HEK293 (cell line): ENCODE measurements at regions not wholly inside any gene's neighbourhood (a gene's known extent, or its start where the extent isn't known, plus 50 kb on each side); places are given as distances from the start of the nearest gene placed in this dataset.

ENCODE experiments used
- CTCF ChIA-PET: fragments of 350-600 bp; formaldehyde crosslinking; extraction: SDS; loops from one replicate; lab custom pipeline; 2021; ENCODE audit warnings: antibody characterized with exemption; lab: Yijun Ruan, JAX
- POLR2A ChIA-PET: fragments of 300-600 bp; formaldehyde crosslinking; extraction: SDS; loops from one replicate; lab custom pipeline; 2020; ENCODE audit warnings: antibody characterized with exemption, inconsistent platforms; lab: Yijun Ruan, JAX
- H3K27ac ChIP-seq: fragments of 200-500 bp; sonication (Bioruptor generic); 2 replicates; pipeline ENCODE4 v1.5.1; 2014; ENCODE audit warnings: low read depth, low read length, control low read depth, inconsistent platforms; ENCODE audit errors: extremely low read depth
- H3K36me3 ChIP-seq, 2 experiments: fragments of 200-500 bp in 1 of 2; sonication (Bioruptor generic) in 1 of 2; 1 replicate in 1 of 2; 2 replicates in 1 of 2; pipeline ENCODE4 v1.5.1; 2014 to 2017; ENCODE audit warnings: inconsistent platforms in 2 of 2, low read length in 2 of 2; ENCODE audit not compliant: control insufficient read depth in 2 of 2, insufficient read depth in 1 of 2
- H3K4me1 ChIP-seq: fragments of 200-500 bp; sonication (Bioruptor generic); 2 replicates; pipeline ENCODE4 v1.5.1; 2014; ENCODE audit warnings: mild to moderate bottlenecking, low read length, inconsistent platforms; ENCODE audit not compliant: control insufficient read depth, insufficient read depth
- H3K4me3 ChIP-seq: 2 replicates; pipeline ENCODE4 v1.5.1; 2011; ENCODE audit warnings: low read depth, mild to moderate bottlenecking, control low read depth, low read length, moderate library complexity
- H3K9me3 ChIP-seq: fragments of 200-500 bp; sonication (Bioruptor generic); 2 replicates; pipeline ENCODE4 v1.5.1; 2014; ENCODE audit warnings: low read depth, low read length, inconsistent platforms; ENCODE audit not compliant: control insufficient read depth, insufficient read depth
- KLF7 ChIP-seq: fragments of 450-650 bp; formaldehyde crosslinking; IDR thresholded peaks from 2 replicates; pipeline ENCODE4 v1.5.1; 2016; ENCODE audit warnings: missing biosample characterization, missing genetic modification characterization, borderline replicate concordance
- ZBTB21 ChIP-seq: fragments of 450-650 bp; formaldehyde crosslinking; IDR thresholded peaks from 2 replicates; pipeline ENCODE4 v1.5.1; 2017; ENCODE audit warnings: missing biosample characterization, missing genetic modification characterization
- ZFP37 ChIP-seq: fragments of 450-650 bp; formaldehyde crosslinking; IDR thresholded peaks from 2 replicates; pipeline ENCODE4 v1.5.1; 2016; ENCODE audit warnings: missing biosample characterization, missing genetic modification characterization
- ZIC2 ChIP-seq: fragments of 450-650 bp; formaldehyde crosslinking; IDR thresholded peaks from 2 replicates; pipeline ENCODE4 v1.5.1; 2016; ENCODE audit warnings: missing biosample characterization, missing genetic modification characterization
- ZNF112 ChIP-seq: fragments of 450-650 bp; formaldehyde crosslinking; IDR thresholded peaks from 2 replicates; pipeline ENCODE4 v1.5.0; 2017; ENCODE audit warnings: missing biosample characterization, missing genetic modification characterization
- ZNF19 ChIP-seq: fragments of 450-650 bp; formaldehyde crosslinking; IDR thresholded peaks from 2 replicates; pipeline ENCODE4; 2016; ENCODE audit warnings: missing biosample characterization, missing genetic modification characterization, low read depth
- ZNF292 ChIP-seq: fragments of 450-650 bp; formaldehyde crosslinking; IDR thresholded peaks from 2 replicates; pipeline ENCODE4 v1.5.1; 2016; ENCODE audit warnings: low read depth, missing biosample characterization, missing genetic modification characterization, borderline replicate concordance
- ZNF311 ChIP-seq: fragments of 450-650 bp; formaldehyde crosslinking; IDR thresholded peaks from 2 replicates; pipeline ENCODE4 v1.5.1; 2017; ENCODE audit warnings: missing biosample characterization, missing genetic modification characterization, borderline replicate concordance
- ZNF366 ChIP-seq: fragments of 450-650 bp; formaldehyde crosslinking; conservative IDR thresholded peaks from 2 replicates; pipeline ENCODE4 v1.5.1; 2016; ENCODE audit warnings: missing biosample characterization, missing genetic modification characterization
- ZNF423 ChIP-seq: fragments of 450-650 bp; formaldehyde crosslinking; IDR thresholded peaks from 2 replicates; pipeline ENCODE4 v1.5.1; 2016; ENCODE audit warnings: missing biosample characterization, missing genetic modification characterization
- ZNF664 ChIP-seq: fragments of 450-650 bp; formaldehyde crosslinking; IDR thresholded peaks from 2 replicates; pipeline ENCODE4 v1.5.1; 2016; ENCODE audit warnings: missing biosample characterization, missing genetic modification characterization
- ZNF747 ChIP-seq: fragments of 450-650 bp; formaldehyde crosslinking; IDR thresholded peaks from 2 replicates; pipeline ENCODE4 v1.5.1; 2016; ENCODE audit warnings: missing biosample characterization, missing genetic modification characterization
- ZNF777 ChIP-seq: fragments of 450-650 bp; formaldehyde crosslinking; IDR thresholded peaks from 2 replicates; pipeline ENCODE4 v1.5.1; 2017; ENCODE audit warnings: missing biosample characterization, missing genetic modification characterization, borderline replicate concordance
- ZNF830 ChIP-seq: fragments of 450-650 bp; IDR thresholded peaks from 2 replicates; pipeline ENCODE4 v1.5.0; 2018; ENCODE audit warnings: missing biosample characterization, missing genetic modification characterization, low read depth, mild to moderate bottlenecking, moderate library complexity
- TF ChIP-seq, protein P1 (sequence below): fragments of 450-650 bp; formaldehyde crosslinking; IDR thresholded peaks from 2 replicates; pipeline ENCODE4 v1.5.1; 2016; ENCODE audit warnings: missing biosample characterization, missing genetic modification characterization
- TF ChIP-seq, protein P2 (sequence below): fragments of 450-650 bp; formaldehyde crosslinking; IDR thresholded peaks from 2 replicates; pipeline ENCODE4 v1.5.1; 2016; ENCODE audit warnings: missing biosample characterization, missing genetic modification characterization
- TF ChIP-seq, protein P3 (sequence below): sonication (generic); formaldehyde crosslinking; IDR thresholded peaks from 2 replicates; pipeline ENCODE4 v1.8.1; 2022; ENCODE audit warnings: mild to moderate bottlenecking, moderate library complexity, missing genetic modification reagents
- TF ChIP-seq, protein P4 (sequence below): fragments of 450-650 bp; formaldehyde crosslinking; IDR thresholded peaks from 2 replicates; pipeline ENCODE4 v1.5.1; 2016; ENCODE audit warnings: missing biosample characterization, missing genetic modification characterization

DNA sequence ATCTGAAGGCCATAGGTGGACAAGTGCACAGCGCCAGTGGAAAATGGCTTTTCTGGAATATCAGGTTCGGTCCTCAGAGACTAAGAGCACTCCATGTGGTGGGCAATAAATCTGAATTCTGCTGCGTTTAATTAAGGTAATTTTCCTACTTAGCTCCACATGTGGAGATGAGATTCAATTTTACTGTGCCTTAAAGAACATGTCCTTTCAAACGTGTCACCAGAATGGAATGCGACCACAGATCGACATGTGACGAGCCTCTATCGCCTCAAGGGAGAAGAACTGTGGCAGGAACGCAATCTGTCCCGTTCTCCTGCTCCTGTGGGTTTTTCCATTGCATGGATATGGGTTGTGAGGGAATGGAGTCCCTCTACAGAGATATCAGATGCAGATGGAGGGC, 205.3 kb upstream of the ZNF32 start (continued):
- TF ChIP-seq, protein P1, sequence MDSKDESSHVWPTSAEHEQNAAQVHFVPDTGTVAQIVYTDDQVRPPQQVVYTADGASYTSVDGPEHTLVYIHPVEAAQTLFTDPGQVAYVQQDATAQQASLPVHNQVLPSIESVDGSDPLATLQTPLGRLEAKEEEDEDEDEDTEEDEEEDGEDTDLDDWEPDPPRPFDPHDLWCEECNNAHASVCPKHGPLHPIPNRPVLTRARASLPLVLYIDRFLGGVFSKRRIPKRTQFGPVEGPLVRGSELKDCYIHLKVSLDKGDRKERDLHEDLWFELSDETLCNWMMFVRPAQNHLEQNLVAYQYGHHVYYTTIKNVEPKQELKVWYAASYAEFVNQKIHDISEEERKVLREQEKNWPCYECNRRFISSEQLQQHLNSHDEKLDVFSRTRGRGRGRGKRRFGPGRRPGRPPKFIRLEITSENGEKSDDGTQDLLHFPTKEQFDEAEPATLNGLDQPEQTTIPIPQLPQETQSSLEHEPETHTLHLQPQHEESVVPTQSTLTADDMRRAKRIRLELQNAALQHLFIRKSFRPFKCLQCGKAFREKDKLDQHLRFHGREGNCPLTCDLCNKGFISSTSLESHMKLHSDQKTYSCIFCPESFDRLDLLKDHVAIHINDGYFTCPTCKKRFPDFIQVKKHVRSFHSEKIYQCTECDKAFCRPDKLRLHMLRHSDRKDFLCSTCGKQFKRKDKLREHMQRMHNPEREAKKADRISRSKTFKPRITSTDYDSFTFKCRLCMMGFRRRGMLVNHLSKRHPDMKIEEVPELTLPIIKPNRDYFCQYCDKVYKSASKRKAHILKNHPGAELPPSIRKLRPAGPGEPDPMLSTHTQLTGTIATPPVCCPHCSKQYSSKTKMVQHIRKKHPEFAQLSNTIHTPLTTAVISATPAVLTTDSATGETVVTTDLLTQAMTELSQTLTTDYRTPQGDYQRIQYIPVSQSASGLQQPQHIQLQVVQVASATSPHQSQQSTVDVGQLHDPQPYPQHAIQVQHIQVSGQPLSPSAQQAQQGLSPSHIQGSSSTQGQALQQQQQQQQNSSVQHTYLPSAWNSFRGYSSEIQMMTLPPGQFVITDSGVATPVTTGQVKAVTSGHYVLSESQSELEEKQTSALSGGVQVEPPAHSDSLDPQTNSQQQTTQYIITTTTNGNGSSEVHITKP = peak; percentile 50; the same call in 1 of the 2 replicates
- TF ChIP-seq, all 188 proteins: peak for 24

DNA sequence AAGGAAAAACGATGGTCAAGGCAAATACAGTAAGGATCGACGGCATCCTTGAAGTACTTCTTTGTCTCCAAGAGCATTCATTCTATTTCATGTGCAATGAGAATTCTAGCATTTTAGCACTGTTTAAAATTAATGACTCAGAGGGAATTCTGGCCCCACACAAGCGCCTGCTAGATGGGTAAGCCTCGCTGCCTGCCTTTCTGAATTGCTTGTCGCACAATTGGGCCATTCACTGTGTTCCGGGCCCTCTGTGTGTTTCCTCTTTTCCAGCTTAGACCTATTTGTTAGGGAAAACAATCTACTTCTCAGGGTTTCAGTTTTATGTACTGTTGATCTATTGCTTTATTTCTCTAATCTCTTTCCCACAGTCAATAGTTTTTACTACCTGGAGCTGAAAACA, 204.7 kb upstream of the ZNF32 start:
- Histone ChIP-seq H3K9me3 (no peaks in the 10 kb centered on the region), H3K4me3 (no peak overlapping the region), H3K27ac (no peak overlapping the region; the same call in 1 of the 2 replicates), H3K4me1 (peaks cover 7% of the 10 kb centered on the region; the same call in 1 of the 2 replicates), H3K36me3 (no peaks in the 10 kb centered on the region)
- ChIA-PET POLR2A (no interaction called here), CTCF (no interaction called here)
- TF ChIP-seq ZNF366 (no peak), ZNF777 (tag by site-specific recombination) (no peak), ZNF112 (no peak), ZNF292 (no peak), ZNF664 (tag by site-specific recombination) (no peak), ZNF830 (tag by site-specific recombination) (no peak), ZFP37 (tag by site-specific recombination) (no peak), ZNF747 (no peak), ZBTB21 (tag by site-specific recombination) (no peak), ZNF311 (tag by site-specific recombination) (no peak)
- TF ChIP-seq, protein P2, sequence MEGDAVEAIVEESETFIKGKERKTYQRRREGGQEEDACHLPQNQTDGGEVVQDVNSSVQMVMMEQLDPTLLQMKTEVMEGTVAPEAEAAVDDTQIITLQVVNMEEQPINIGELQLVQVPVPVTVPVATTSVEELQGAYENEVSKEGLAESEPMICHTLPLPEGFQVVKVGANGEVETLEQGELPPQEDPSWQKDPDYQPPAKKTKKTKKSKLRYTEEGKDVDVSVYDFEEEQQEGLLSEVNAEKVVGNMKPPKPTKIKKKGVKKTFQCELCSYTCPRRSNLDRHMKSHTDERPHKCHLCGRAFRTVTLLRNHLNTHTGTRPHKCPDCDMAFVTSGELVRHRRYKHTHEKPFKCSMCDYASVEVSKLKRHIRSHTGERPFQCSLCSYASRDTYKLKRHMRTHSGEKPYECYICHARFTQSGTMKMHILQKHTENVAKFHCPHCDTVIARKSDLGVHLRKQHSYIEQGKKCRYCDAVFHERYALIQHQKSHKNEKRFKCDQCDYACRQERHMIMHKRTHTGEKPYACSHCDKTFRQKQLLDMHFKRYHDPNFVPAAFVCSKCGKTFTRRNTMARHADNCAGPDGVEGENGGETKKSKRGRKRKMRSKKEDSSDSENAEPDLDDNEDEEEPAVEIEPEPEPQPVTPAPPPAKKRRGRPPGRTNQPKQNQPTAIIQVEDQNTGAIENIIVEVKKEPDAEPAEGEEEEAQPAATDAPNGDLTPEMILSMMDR (tag by site-specific recombination) = no peak

DNA sequence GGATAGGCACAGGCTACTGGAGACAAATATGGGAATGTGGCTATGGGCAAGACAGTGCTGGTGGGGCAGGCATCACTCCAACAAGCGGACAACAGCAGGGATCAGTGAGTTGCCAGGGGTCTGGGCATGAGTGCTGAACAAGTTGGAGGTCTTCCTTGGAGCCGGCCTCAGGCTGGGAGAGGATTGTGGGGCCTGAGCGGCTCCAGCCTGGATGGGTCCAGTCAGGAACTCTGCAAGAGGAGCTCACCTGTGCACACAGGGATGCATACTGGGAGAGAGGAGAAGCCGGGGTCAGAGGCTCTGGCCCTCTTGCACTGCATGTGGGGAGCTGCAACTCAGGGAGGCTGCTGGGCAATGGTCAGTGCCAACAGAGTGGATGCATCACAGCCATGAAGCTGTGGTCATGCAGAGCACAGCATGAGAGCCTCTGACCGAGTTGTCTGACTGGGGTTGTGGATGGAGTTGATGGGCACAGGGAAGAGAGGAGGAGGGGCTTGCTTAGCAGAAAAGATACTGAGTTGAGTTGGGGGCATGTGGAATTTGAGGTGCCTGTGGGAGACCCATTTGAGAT, 204.0 kb upstream of the ZNF32 start:
- Histone ChIP-seq H3K4me1 (peaks cover 7% of the 10 kb centered on the region; the same call in 1 of the 2 replicates), H3K4me3 (no peak overlapping the region), H3K27ac (no peak overlapping the region), H3K9me3 (no peaks in the 10 kb centered on the region), H3K36me3 (no peaks in the 10 kb centered on the region)
- POLR2A ChIA-PET = no interaction called here
- CTCF ChIA-PET = no interaction called here
- no peak for TF ChIP-seq ZNF423
- peak; percentile 65 for TF ChIP-seq ZIC2 (tag by site-specific recombination)
- TF ChIP-seq ZNF19 (tag by site-specific recombination) = no peak
- TF ChIP-seq, protein P3, sequence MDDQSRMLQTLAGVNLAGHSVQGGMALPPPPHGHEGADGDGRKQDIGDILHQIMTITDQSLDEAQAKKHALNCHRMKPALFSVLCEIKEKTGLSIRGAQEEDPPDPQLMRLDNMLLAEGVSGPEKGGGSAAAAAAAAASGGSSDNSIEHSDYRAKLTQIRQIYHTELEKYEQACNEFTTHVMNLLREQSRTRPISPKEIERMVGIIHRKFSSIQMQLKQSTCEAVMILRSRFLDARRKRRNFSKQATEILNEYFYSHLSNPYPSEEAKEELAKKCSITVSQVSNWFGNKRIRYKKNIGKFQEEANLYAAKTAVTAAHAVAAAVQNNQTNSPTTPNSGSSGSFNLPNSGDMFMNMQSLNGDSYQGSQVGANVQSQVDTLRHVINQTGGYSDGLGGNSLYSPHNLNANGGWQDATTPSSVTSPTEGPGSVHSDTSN = no peak
- TF ChIP-seq, protein P4, sequence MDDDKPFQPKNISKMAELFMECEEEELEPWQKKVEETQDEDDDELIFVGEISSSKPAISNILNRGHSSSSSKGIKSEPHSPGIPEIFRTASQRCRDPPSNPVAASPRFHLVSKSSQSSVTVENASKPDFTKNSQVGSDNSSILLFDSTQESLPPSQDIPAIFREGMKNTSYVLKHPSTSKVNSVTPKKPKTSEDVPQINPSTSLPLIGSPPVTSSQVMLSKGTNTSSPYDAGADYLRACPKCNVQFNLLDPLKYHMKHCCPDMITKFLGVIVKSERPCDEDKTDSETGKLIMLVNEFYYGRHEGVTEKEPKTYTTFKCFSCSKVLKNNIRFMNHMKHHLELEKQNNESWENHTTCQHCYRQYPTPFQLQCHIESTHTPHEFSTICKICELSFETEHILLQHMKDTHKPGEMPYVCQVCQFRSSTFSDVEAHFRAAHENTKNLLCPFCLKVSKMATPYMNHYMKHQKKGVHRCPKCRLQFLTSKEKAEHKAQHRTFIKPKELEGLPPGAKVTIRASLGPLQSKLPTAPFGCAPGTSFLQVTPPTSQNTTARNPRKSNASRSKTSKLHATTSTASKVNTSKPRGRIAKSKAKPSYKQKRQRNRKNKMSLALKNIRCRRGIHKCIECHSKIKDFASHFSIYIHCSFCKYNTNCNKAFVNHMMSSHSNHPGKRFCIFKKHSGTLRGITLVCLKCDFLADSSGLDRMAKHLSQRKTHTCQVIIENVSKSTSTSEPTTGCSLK (tag by site-specific recombination) = no peak
- no peak for TF ChIP-seq KLF7
